Osteoblast (primary cell): ENCODE measurements at regions not wholly inside any gene's neighbourhood (a gene's known extent, or its start where the extent isn't known, plus 50 kb on each side); places are given as distances from the start of the nearest gene placed in this dataset.

Experiments
- DNase-seq: peaks from one replicate; pipeline ENCODE4 v3.0.0; 2011; ENCODE audit warnings: low spot score, mixed read lengths; ENCODE audit not compliant: insufficient read length; ENCODE audit errors: missing footprints
- H2AFZ ChIP-seq: 2 replicates; pipeline ENCODE4 v1.6.0; 2011; ENCODE audit warnings: mild to moderate bottlenecking, low read length
- H3K27ac ChIP-seq: 2 replicates; pipeline ENCODE4 v1.5.1; 2011; ENCODE audit warnings: mild to moderate bottlenecking, low read depth, low read length, moderate library complexity
- H3K27me3 ChIP-seq: 2 replicates; pipeline ENCODE4 v1.6.0; 2012; ENCODE audit warnings: mild to moderate bottlenecking, control low read depth, inconsistent platforms, low read length, moderate library complexity; ENCODE audit not compliant: insufficient read depth
- H3K36me3 ChIP-seq: 2 replicates; pipeline ENCODE4 v1.5.1; 2011; ENCODE audit warnings: mild to moderate bottlenecking, low read length, control low read depth, moderate library complexity; ENCODE audit not compliant: insufficient read depth
- H3K4me1 ChIP-seq: 2 replicates; pipeline ENCODE4 v1.5.1; 2011; ENCODE audit warnings: mild to moderate bottlenecking, low read length, control low read depth, moderate library complexity; ENCODE audit not compliant: insufficient read depth
- H3K4me2 ChIP-seq: 2 replicates; pipeline ENCODE4 v1.6.0; 2011; ENCODE audit warnings: mild to moderate bottlenecking, low read length; ENCODE audit not compliant: insufficient read depth
- H3K4me3 ChIP-seq: fragments of 200-600 bp; sonication (generic); 3 replicates; pipeline ENCODE4 v1.5.1; 2012; ENCODE audit warnings: mild to moderate bottlenecking, low read length, inconsistent platforms; ENCODE audit not compliant: insufficient read depth
- H3K79me2 ChIP-seq: 2 replicates; pipeline ENCODE4 v1.6.0; 2012; ENCODE audit warnings: mild to moderate bottlenecking, low read length, control low read depth, inconsistent platforms; ENCODE audit not compliant: insufficient read depth
- H3K9me3 ChIP-seq: 2 replicates; pipeline ENCODE4 v1.5.1; 2011; ENCODE audit warnings: low read depth, low read length, control low read depth
- H4K20me1 ChIP-seq: 2 replicates; pipeline ENCODE4 v1.6.0; 2012; ENCODE audit warnings: mild to moderate bottlenecking, low read length, control low read depth; ENCODE audit not compliant: insufficient read depth
- TF ChIP-seq, protein P1 (sequence below): IDR thresholded peaks from 2 replicates; pipeline ENCODE4 v1.5.1; 2011; ENCODE audit warnings: mild to moderate bottlenecking, low read depth, low read length, moderate library complexity; ENCODE audit errors: extremely low read depth

GRCh38 chr13:40401911-40402776, 264.3 kb downstream of the FOXO1 start:
- peak; percentile 85 for DNase-seq
- H3K9me3 ChIP-seq = no peaks in the 10 kb centered on the region
- H3K36me3 ChIP-seq = no peaks in the 10 kb centered on the region
- H4K20me1 ChIP-seq = no peaks in the 10 kb centered on the region
- no peaks in the 10 kb centered on the region for H3K79me2 ChIP-seq
- H3K4me1 ChIP-seq = peaks cover 34% of the 10 kb centered on the region
- peak overlapping the region; percentile 68 for H2AFZ ChIP-seq
- H3K27ac ChIP-seq = peak overlapping the region; percentile 75
- no peaks in the 10 kb centered on the region for H3K27me3 ChIP-seq
- TF ChIP-seq, protein P1, sequence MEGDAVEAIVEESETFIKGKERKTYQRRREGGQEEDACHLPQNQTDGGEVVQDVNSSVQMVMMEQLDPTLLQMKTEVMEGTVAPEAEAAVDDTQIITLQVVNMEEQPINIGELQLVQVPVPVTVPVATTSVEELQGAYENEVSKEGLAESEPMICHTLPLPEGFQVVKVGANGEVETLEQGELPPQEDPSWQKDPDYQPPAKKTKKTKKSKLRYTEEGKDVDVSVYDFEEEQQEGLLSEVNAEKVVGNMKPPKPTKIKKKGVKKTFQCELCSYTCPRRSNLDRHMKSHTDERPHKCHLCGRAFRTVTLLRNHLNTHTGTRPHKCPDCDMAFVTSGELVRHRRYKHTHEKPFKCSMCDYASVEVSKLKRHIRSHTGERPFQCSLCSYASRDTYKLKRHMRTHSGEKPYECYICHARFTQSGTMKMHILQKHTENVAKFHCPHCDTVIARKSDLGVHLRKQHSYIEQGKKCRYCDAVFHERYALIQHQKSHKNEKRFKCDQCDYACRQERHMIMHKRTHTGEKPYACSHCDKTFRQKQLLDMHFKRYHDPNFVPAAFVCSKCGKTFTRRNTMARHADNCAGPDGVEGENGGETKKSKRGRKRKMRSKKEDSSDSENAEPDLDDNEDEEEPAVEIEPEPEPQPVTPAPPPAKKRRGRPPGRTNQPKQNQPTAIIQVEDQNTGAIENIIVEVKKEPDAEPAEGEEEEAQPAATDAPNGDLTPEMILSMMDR = no peak
- peak overlapping the region; percentile 53 for H3K4me3 ChIP-seq
- H3K4me2 ChIP-seq = peak overlapping the region; percentile 79

DNA sequence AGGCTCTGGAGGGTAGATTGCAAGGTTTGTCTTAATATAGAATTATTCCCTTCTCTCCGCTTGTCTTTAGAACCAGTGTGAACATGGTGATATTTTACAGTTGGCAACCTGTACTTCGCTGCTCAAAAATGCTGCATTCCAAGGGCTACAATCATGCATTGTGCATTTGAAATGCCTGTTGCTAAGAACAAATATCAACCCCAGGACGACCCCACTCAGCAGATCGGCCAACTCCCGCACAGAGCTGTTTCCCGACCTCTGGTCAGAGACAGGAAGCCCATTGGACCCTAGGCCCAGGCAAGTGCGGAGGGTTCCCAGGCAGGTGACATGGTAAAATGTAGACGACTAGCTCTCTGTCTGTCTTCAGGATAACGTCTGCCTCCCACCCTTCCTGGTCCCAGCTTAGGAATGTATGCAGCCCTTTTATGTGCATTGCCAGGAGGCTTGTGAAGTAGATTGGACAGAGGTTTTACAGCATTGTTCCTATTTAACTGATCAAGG, 263.5 kb downstream of the FOXO1 start:
- TF ChIP-seq, protein P1 = no peak
- H3K4me1 ChIP-seq = peaks cover 34% of the 10 kb centered on the region
- peak overlapping the region; percentile 69 for H2AFZ ChIP-seq
- peak overlapping the region; percentile 79 for H3K4me2 ChIP-seq
- H3K36me3 ChIP-seq = no peaks in the 10 kb centered on the region
- DNase-seq = no peak
- H3K27me3 ChIP-seq = no peaks in the 10 kb centered on the region
- no peaks in the 10 kb centered on the region for H4K20me1 ChIP-seq
- H3K9me3 ChIP-seq = no peaks in the 10 kb centered on the region
- H3K79me2 ChIP-seq = no peaks in the 10 kb centered on the region
- no peak overlapping the region for H3K4me3 ChIP-seq
- peak overlapping the region; percentile 75 for H3K27ac ChIP-seq

- H3K79me2 ChIP-seq = no peaks in the 10 kb centered on the region
- H3K36me3 ChIP-seq = no peaks in the 10 kb centered on the region
- TF ChIP-seq, protein P1 = no peak
- no peaks in the 10 kb centered on the region for H3K27me3 ChIP-seq
- DNase-seq = no peak
- H4K20me1 ChIP-seq = no peaks in the 10 kb centered on the region
- peak overlapping the region; percentile 75 for H3K27ac ChIP-seq
- no peak overlapping the region for H2AFZ ChIP-seq
- H3K4me2 ChIP-seq = no peak overlapping the region
- H3K4me3 ChIP-seq = no peak overlapping the region
- no peaks in the 10 kb centered on the region for H3K9me3 ChIP-seq
- H3K4me1 ChIP-seq = peaks cover 34% of the 10 kb centered on the region
Observed at GRCh38 chr13:40403509-40404241, 262.8 kb downstream of the FOXO1 start.

- Histone ChIP-seq H2AFZ (no peak overlapping the region), H3K4me1 (peaks cover 37% of the 10 kb centered on the region), H3K79me2 (no peaks in the 10 kb centered on the region), H3K9me3 (no peaks in the 10 kb centered on the region), H3K36me3 (no peaks in the 10 kb centered on the region), H3K4me3 (no peak overlapping the region), H4K20me1 (no peaks in the 10 kb centered on the region), H3K27me3 (no peaks in the 10 kb centered on the region), H3K4me2 (no peak overlapping the region), H3K27ac (no peak overlapping the region)
- no peak for DNase-seq
- TF ChIP-seq, protein P1 = no peak
Observed at GRCh38 chr13:40404407-40404806, 262.0 kb downstream of the FOXO1 start.
